Heart left ventricle (tissue), 16 donors: ENCODE measurements at regions not wholly inside any gene's neighbourhood (a gene's known extent, or its start where the extent isn't known, plus 50 kb on each side); places are given as distances from the start of the nearest gene placed in this dataset.

ENCODE experiments used
- ATAC-seq, 4 donors: fragments of 200-7000 bp; cut with Tn5 transposase; one replicate each; pipeline ENCODE4 v1.9.1; 2020 to 2022; ENCODE audit warnings: moderate library complexity in 4 of 4, mild to moderate bottlenecking in 3 of 4, moderate number of reproducible peaks in 1 of 4
- DNase-seq, 5 donors: peaks; one replicate each; pipeline ENCODE4 v3.0.0-alpha.2; 2020
- H3K27ac ChIP-seq, 12 donors: fragments of 200-600 bp; sonication (generic) in 4 of 12; one replicate each; pipeline versions ENCODE4 v1.5.0 to v1.8.0; 2016 to 2022; ENCODE audit warnings: mild to moderate bottlenecking in 2 of 12
- H3K27me3 ChIP-seq, 9 donors: fragments of 200-600 bp; sonication (generic) in 2 of 9; one replicate each; pipeline versions ENCODE4 v1.5.1 to v1.8.0; 2016 to 2022; ENCODE audit warnings: mild to moderate bottlenecking in 3 of 9
- H3K36me3 ChIP-seq, 9 donors: fragments of 200-600 bp; sonication (generic) in 2 of 9; one replicate each; pipeline versions ENCODE4 v1.5.0 to v1.8.0; 2018 to 2022; ENCODE audit warnings: mild to moderate bottlenecking in 2 of 9
- H3K4me1 ChIP-seq, 12 donors: fragments of 200-600 bp; sonication (generic) in 4 of 12; one replicate each; pipeline versions ENCODE4 v1.5.0 to v1.8.0; 2016 to 2022; ENCODE audit warnings: mild to moderate bottlenecking in 3 of 12
- H3K4me3 ChIP-seq, 12 donors: fragments of 200-600 bp; sonication (generic) in 4 of 12; one replicate each; pipeline versions ENCODE4 v1.5.0 to v1.8.0; 2017 to 2022; ENCODE audit warnings: mild to moderate bottlenecking in 9 of 12, moderate library complexity in 4 of 12
- H3K9me3 ChIP-seq, 12 donors: fragments of 200-600 bp; sonication (generic) in 4 of 12; one replicate each; pipeline versions ENCODE4 v1.5.0 to v1.8.0; 2016 to 2022; ENCODE audit warnings: mild to moderate bottlenecking in 1 of 12
- CTCF ChIP-seq, 12 donors: fragments of 200-600 bp; sonication (generic) in 4 of 12; IDR thresholded peaks; one replicate each; pipeline versions ENCODE4 v1.5.0 to v1.8.0; 2018 to 2022; ENCODE audit warnings: antibody characterized with exemption in 12 of 12, mild to moderate bottlenecking in 5 of 12
- POLR2A ChIP-seq, 2 donors: fragments of 450-650 bp; IDR thresholded peaks; one replicate each; pipeline ENCODE4 v1.6.1; 2017; ENCODE audit warnings: antibody characterized with exemption in 2 of 2, mild to moderate bottlenecking in 2 of 2, moderate library complexity in 2 of 2
- WGBS, 4 donors: extraction: QIAGEN DNeasy Blood & Tissue Kit in 2 of 4; methylation state at CpG; one replicate each; pipeline versions ENCODE4 v1.1.5 to v1.1.7; 2013 to 2018; 5-methylcytosine and 5-hydroxymethylcytosine counted together
- intact Hi-C, 10 donors: fragments of 100-400 bp; cut with DNase I; formaldehyde crosslinking; loops; one replicate each; pipeline versions ENCODE4 v1.11.1 to v1.14.2; 2022
- donor health status: ischemic (EF 13 %, LVEDD 7.1; RV severe dilation, severe dysfunction).
- donor health status: healthy with polysubstance abuse.
- donor health status: DM: no; HTN: yes; CAD: no.
- donor health status: DM: no; HTN: no; CAD: no.
- donor health status: ischemic (EF 25% LVEDD 6.9; RV normal size, moderate dysfunction).
- donor health status: ischemic (EF 25% LVEDD 5.7; RV mildly dilated, moderate dysfunction).
- donor health status: healthy.
- donor health status: DM: yes; HTN: yes; CAD: no.
- donor health status: ischemic (EF 35%, LVEDD 5.7; RV mildly dilated, moderate dysfunction).
- donor health status: nonischemic (EF 11% LVEDD 7.7; RV severe dilation, severe dysfunction).
- donor health status: DM: yes; HTN: yes; CAD: no.
- donor health status: PGD.
- donor health status: ischemic (EF 29% LVEDD 5.4; RV normal size, mild dysfunction).
- donor health status: nonischemic (EF 23%, LVEDD 6.1; RV moderate dilation, normal function).

- H3K27me3 ChIP-seq = no peaks in the 10 kb centered on the region
- H3K4me1 ChIP-seq = no peaks in the 10 kb centered on the region
- intact Hi-C loops = no loop called here
- ATAC-seq (no peak), DNase-seq (no peak)
- no peak overlapping the region for H3K27ac ChIP-seq
- H3K36me3 ChIP-seq = no peaks in the 10 kb centered on the region
- 88 to 94% (median 88%) methylated on average over 2 of the region's 2 CpGs for WGBS, 4 donors
- no peak overlapping the region for H3K4me3 ChIP-seq
- peaks cover 0 to 41% (median 11%) of the 10 kb centered on the region in 12 donors for H3K9me3 ChIP-seq
- no peak for TF ChIP-seq CTCF (IDR thresholded peaks at IDR 0.05)
Measured at GRCh38 chr1:106189780-106190179, 866.7 kb upstream of the PRMT6 start.

DNA sequence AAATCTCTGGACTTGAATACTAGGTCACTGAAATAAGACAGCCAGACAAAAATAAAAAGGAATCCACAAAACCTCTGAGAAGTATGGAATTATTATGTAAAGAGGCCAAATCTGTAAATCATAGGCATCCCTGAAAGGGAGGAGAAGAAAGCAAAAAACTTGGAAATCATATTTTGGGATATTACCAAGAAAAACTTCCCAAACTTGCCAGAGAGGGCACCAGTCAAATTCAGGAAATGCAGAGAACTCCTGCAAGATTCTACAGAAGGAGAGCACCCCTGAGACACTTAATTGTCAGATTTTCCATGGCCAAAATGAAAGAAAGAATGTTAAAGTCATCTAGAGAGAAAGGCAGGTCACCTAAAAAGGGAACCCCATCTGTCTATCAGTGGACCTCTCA lies 862.3 kb upstream of the PRMT6 start:
- intact Hi-C loops = no loop called here
- Histone ChIP-seq H3K4me3 (no peak overlapping the region), H3K27ac (no peak overlapping the region), H3K9me3 (peaks cover 0 to 41% (median 17%) of the 10 kb centered on the region in 12 donors), H3K27me3 (no peaks in the 10 kb centered on the region), H3K4me1 (no peaks in the 10 kb centered on the region), H3K36me3 (no peaks in the 10 kb centered on the region)
- ATAC-seq = no peak
- no peak for DNase-seq
- TF ChIP-seq POLR2A (IDR thresholded peaks at IDR 0.05) (no peak), CTCF (IDR thresholded peaks at IDR 0.05) (no peak)

DNA sequence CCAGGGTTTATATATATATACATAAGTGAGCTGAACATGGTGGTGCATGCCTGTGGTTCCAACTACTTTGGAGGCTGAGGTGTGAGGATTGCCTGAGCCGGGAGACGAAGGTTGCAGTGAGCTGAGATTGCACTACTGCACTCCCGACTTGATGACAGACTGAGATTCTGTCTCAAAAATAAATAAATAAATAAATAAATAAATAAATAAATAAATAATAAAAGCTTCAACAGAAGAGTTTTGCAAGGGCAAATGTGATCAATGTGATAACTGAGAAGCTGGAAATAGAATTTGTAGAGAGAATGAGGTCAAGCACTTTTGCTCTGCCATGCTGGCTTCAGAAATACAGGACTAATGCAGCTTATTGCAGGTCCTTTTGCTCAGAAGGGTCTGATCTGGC lies 855.8 kb upstream of the PRMT6 start:
- Histone ChIP-seq H3K36me3 (no peaks in the 10 kb centered on the region), H3K4me3 (no peak overlapping the region), H3K27ac (no peak overlapping the region), H3K4me1 (no peaks in the 10 kb centered on the region), H3K27me3 (no peaks in the 10 kb centered on the region), H3K9me3 (peaks cover 0 to 6% (median 0%) of the 10 kb centered on the region in 12 donors)
- 89 to 94% (median 91%) methylated on average over 3 of the region's 3 CpGs for WGBS, 4 donors
- intact Hi-C loops = no loop called here
- ATAC-seq = no peak
- TF ChIP-seq POLR2A (IDR thresholded peaks at IDR 0.05) (no peak), CTCF (IDR thresholded peaks at IDR 0.05) (no peak)
- no peak for DNase-seq

DNA sequence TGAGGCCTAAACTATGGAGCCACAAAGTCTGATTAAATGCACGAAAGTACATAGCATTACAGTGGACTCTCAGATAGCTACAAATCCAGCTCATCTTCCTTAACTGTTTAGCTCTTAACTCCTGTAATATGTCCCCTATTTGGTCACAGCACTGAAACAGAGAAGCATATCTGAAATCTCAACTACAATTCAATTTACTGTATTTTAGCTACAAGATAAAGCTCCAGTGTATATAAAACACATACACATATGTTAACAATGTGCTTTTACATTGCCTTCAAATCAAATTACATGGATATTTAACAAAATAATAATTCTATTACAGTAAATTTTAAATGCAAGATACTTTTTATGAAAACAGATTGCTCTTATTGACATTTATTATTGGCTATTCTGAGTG lies 849.3 kb upstream of the PRMT6 start:
- Histone ChIP-seq H3K27me3 (no peaks in the 10 kb centered on the region), H3K27ac (no peak overlapping the region), H3K4me3 (no peak overlapping the region), H3K9me3 (no peaks in the 10 kb centered on the region), H3K36me3 (no peaks in the 10 kb centered on the region), H3K4me1 (no peaks in the 10 kb centered on the region)
- intact Hi-C loops = no loop called here
- WGBS, 4 donors = 78 to 86% (median 82%) methylated on average over 1 of the region's 1 CpG
- ATAC-seq (no peak), DNase-seq (no peak)
- TF ChIP-seq POLR2A (IDR thresholded peaks at IDR 0.05) = no peak
- TF ChIP-seq CTCF (IDR thresholded peaks at IDR 0.05) = no peak
